NCI-H748 (cell line): ENCODE measurements at regions not wholly inside any gene's neighbourhood (a gene's known extent, or its start where the extent isn't known, plus 50 kb on each side); places are given as distances from the start of the nearest gene placed in this dataset.
"Not testable (repeated sequence)": the region's sequence is repeated elsewhere in the genome, so short reads cannot be mapped to it uniquely, and the experiment has no call there.

Experiments
- DNase-seq: peaks from one replicate; lab custom pipeline; 2025; ENCODE audit not compliant: unreplicated experiment; lab: John Stamatoyannopoulos, UW

- not testable (repeated sequence) for DNase-seq
Observed at GRCh38 chr15:31649634-31650033, 323.0 kb downstream of the KLF13 start.

GRCh38 chr15:31650055-31650701, 323.5 kb downstream of the KLF13 start:
- not testable (repeated sequence) for DNase-seq

GRCh38 chr15:31656915-31657314, 330.3 kb downstream of the KLF13 start:
- not testable (repeated sequence) for DNase-seq

- no peak for DNase-seq
Observed at GRCh38 chr15:31660816-31661215, 334.2 kb downstream of the KLF13 start.

- DNase-seq, result not testable (repeated sequence)
Observed at GRCh38 chr15:31665732-31666131, 339.1 kb downstream of the KLF13 start.

GRCh38 chr15:31669158-31669908, 342.7 kb downstream of the KLF13 start:
- not testable (repeated sequence) for DNase-seq

GRCh38 chr15:31673263-31673662, 346.6 kb downstream of the KLF13 start:
- not testable (repeated sequence) for DNase-seq

GRCh38 chr15:31681529-31682259, 348.6 kb upstream of the CHRNA7 start:
- DNase-seq, result not testable (repeated sequence)

- not testable (repeated sequence) for DNase-seq
Observed at GRCh38 chr15:31687088-31687487, 343.2 kb upstream of the CHRNA7 start.

GRCh38 chr15:31696509-31696908, 333.8 kb upstream of the CHRNA7 start:
- not testable (repeated sequence) for DNase-seq

GRCh38 chr15:31705076-31705678, 325.1 kb upstream of the CHRNA7 start:
- DNase-seq, result not testable (repeated sequence)

GRCh38 chr15:31707944-31708702, 322.2 kb upstream of the CHRNA7 start:
- DNase-seq, result not testable (repeated sequence)

GRCh38 chr15:31708703-31709327, 321.5 kb upstream of the CHRNA7 start:
- DNase-seq, result not testable (repeated sequence)

- DNase-seq, result not testable (repeated sequence)
Observed at GRCh38 chr15:31709479-31709878, 320.8 kb upstream of the CHRNA7 start.

GRCh38 chr15:31710806-31711205, 319.5 kb upstream of the CHRNA7 start:
- not testable (repeated sequence) for DNase-seq

GRCh38 chr15:31715208-31715607, 315.1 kb upstream of the CHRNA7 start:
- DNase-seq, result not testable (repeated sequence)

- DNase-seq, result not testable (repeated sequence)
Observed at GRCh38 chr15:31718625-31719024, 311.7 kb upstream of the CHRNA7 start.

GRCh38 chr15:31719396-31720022, 310.8 kb upstream of the CHRNA7 start:
- DNase-seq, result not testable (repeated sequence)

- DNase-seq, result not testable (repeated sequence)
Observed at GRCh38 chr15:31723019-31723418, 307.3 kb upstream of the CHRNA7 start.
